Endothelial cell of umbilical vein (primary cell): ENCODE measurements at regions not wholly inside any gene's neighbourhood (a gene's known extent, or its start where the extent isn't known, plus 50 kb on each side); places are given as distances from the start of the nearest gene placed in this dataset.

Experiments
- BruUV-seq: library from RNA; stranded (reverse); fragments of 400-500 nt; replicated peaks from 2 replicates; lab custom pipeline; 2021; lab: Mats Ljungman, UMichigan
- CTCF ChIA-PET: fragments of 300-600, 350-600 bp; sonication (Branson Sonifier 250); formaldehyde crosslinking; loops from one replicate; lab custom pipeline; 2021; ENCODE audit warnings: antibody characterized with exemption, inconsistent platforms; lab: Charles Lee
- POLR2A ChIA-PET: fragments of 300-600, 350-600 bp; sonication (Branson Sonifier 250); formaldehyde crosslinking; loops from one replicate; lab custom pipeline; 2021; ENCODE audit warnings: antibody characterized with exemption, inconsistent platforms; lab: Charles Lee
- DNase-seq: peaks from one replicate; pipeline ENCODE4 v3.0.0-alpha.2; 2011; ENCODE audit warnings: low read depth, low spot score
- FAIRE-seq: peaks from 2 replicates; lab custom pipeline; 2011; peaks lifted over from hg19 to GRCh38; lab: Jason Lieb, UNC
- H2AFZ ChIP-seq: 2 replicates; pipeline ENCODE4 v1.6.0; 2012; ENCODE audit warnings: low read depth, low read length, control low read depth, inconsistent platforms
- H3K27ac ChIP-seq: 2 replicates; pipeline ENCODE4 v1.5.1; 2011; ENCODE audit warnings: low read depth, mild to moderate bottlenecking, control low read depth, low read length, moderate library complexity; ENCODE audit not compliant: insufficient read depth
- H3K27me3 ChIP-seq, 2 experiments: 2 replicates each; pipeline versions ENCODE4 v1.6.0 to v1.6.1; 2011; ENCODE audit warnings: low read length in 2 of 2, mixed read lengths in 1 of 2; ENCODE audit not compliant: control insufficient read depth in 2 of 2, insufficient read depth in 2 of 2
- H3K36me3 ChIP-seq, 2 experiments: 2 replicates in 1 of 2; 3 replicates in 1 of 2; pipeline ENCODE4 v1.5.1; 2011; ENCODE audit warnings: low read length in 2 of 2, mild to moderate bottlenecking in 1 of 2, moderate library complexity in 1 of 2; ENCODE audit not compliant: control insufficient read depth in 2 of 2, insufficient read depth in 2 of 2; ENCODE audit errors: extremely low read depth in 1 of 2
- H3K4me1 ChIP-seq: 3 replicates; pipeline ENCODE4 v1.5.1; 2011; ENCODE audit warnings: mild to moderate bottlenecking, low read length; ENCODE audit not compliant: control insufficient read depth, insufficient read depth; ENCODE audit errors: extremely low read depth
- H3K4me2 ChIP-seq: 2 replicates; pipeline ENCODE4 v1.6.1; 2011; ENCODE audit warnings: low read length, control low read depth, mixed read lengths; ENCODE audit not compliant: insufficient read depth
- H3K4me3 ChIP-seq, 3 experiments: fragments of 200-600 bp in 1 of 3; sonication (generic), shearing (Covaris generic) in 1 of 3; replicated peaks in 1 of 3; 2 replicates each; pipeline ENCODE4 v1.5.1; 2011 to 2016; ENCODE audit warnings: control low read depth in 3 of 3, low read length in 3 of 3, mild to moderate bottlenecking in 2 of 3, inconsistent platforms in 1 of 3, low read depth in 1 of 3, moderate library complexity in 1 of 3; ENCODE audit not compliant: insufficient read depth in 1 of 3
- H3K79me2 ChIP-seq: 2 replicates; pipeline ENCODE4 v1.6.0; 2012; ENCODE audit warnings: low read length, inconsistent platforms; ENCODE audit not compliant: control insufficient read depth, insufficient read depth
- H3K9ac ChIP-seq: replicated peaks from 2 replicates; pipeline ENCODE3; 2011; ENCODE audit warnings: low read length, control low read depth; ENCODE audit not compliant: insufficient read depth; ENCODE audit errors: extremely low read depth
- H3K9me1 ChIP-seq: replicated peaks from 3 replicates; pipeline ENCODE4 v1.6.0; 2011; ENCODE audit warnings: mild to moderate bottlenecking, low read length; ENCODE audit not compliant: control insufficient read depth, insufficient read depth; ENCODE audit errors: extremely low read depth
- H3K9me3 ChIP-seq: replicated peaks from 2 replicates; pipeline ENCODE4 v1.5.1; 2012; ENCODE audit warnings: low read length, inconsistent platforms; ENCODE audit not compliant: control insufficient read depth, insufficient read depth
- H4K20me1 ChIP-seq: replicated peaks from 2 replicates; pipeline ENCODE3; 2011; ENCODE audit warnings: mild to moderate bottlenecking, low read length; ENCODE audit not compliant: control insufficient read depth, insufficient read depth; ENCODE audit errors: extremely low read depth
- CTCF ChIP-seq, 2 donors: IDR thresholded peaks; 1 replicate in 1 of 2; 2 replicates in 1 of 2; pipeline ENCODE4 v1.5.1; 2011; ENCODE audit warnings: low read length in 2 of 2, mild to moderate bottlenecking in 2 of 2, moderate library complexity in 2 of 2, control low read depth in 1 of 2, inconsistent platforms in 1 of 2, low read depth in 1 of 2; ENCODE audit not compliant: insufficient read depth in 1 of 2; ENCODE audit errors: extremely low read depth in 1 of 2
- EZH2 ChIP-seq: IDR thresholded peaks from 2 replicates; pipeline ENCODE4 v1.6.1; 2012; ENCODE audit warnings: borderline replicate concordance, low read depth, mild to moderate bottlenecking, moderate library complexity, low read length, inconsistent platforms; ENCODE audit not compliant: severe bottlenecking
- FOS ChIP-seq: IDR thresholded peaks from 2 replicates; pipeline ENCODE4 v1.6.1; 2011; ENCODE audit warnings: mild to moderate bottlenecking, low read length, moderate library complexity, borderline replicate concordance; ENCODE audit not compliant: insufficient read depth
- GATA2 ChIP-seq: IDR thresholded peaks from 2 replicates; pipeline ENCODE4 v1.7.0; 2011; ENCODE audit warnings: low read depth, mild to moderate bottlenecking, moderate library complexity, mixed read lengths, low read length; ENCODE audit not compliant: insufficient read length, insufficient read depth
- JUN ChIP-seq: IDR thresholded peaks from 2 replicates; pipeline ENCODE4 v1.6.1; 2011; ENCODE audit warnings: borderline replicate concordance, low read depth; ENCODE audit not compliant: insufficient read length, insufficient read depth
- MAX ChIP-seq: IDR thresholded peaks from 2 replicates; pipeline ENCODE4 v1.6.1; 2011; ENCODE audit not compliant: insufficient read depth, insufficient read length
- MYC ChIP-seq: IDR thresholded peaks from one replicate; pipeline ENCODE4 v1.6.1; 2011; ENCODE audit warnings: mild to moderate bottlenecking, low read depth, low read length
- POLR2A ChIP-seq: IDR thresholded peaks from 2 replicates; pipeline ENCODE4 v1.6.1; 2012; ENCODE audit warnings: low read depth, mild to moderate bottlenecking, control low read depth, low read length
- POLR2AphosphoS5 ChIP-seq: IDR thresholded peaks from 2 replicates; pipeline ENCODE4 v1.6.1; 2012; ENCODE audit warnings: low read depth, mild to moderate bottlenecking, control low read depth, low read length, moderate library complexity; ENCODE audit not compliant: insufficient read depth
- dilution Hi-C: fragments of 300-500 bp; cut with MboI; formaldehyde crosslinking; loops from one replicate; pipeline ENCODE4 v1.15.0; 2019; ENCODE audit warnings: low sequenced_read_pairs; ENCODE audit not compliant: extremely low pct_ligation_motif_present
- intact Hi-C: fragments of 100-400 bp; cut with micrococcal nuclease; formaldehyde crosslinking; loops from one replicate; pipeline ENCODE4 v1.10.0; 2022

- H3K4me3 ChIP-seq, result no peak overlapping the region
- ChIA-PET CTCF (no interaction called here), POLR2A (no interaction called here)
- no peaks in the 10 kb centered on the region for H3K27me3 ChIP-seq
- BruUV-seq, result no TSS peak
- H4K20me1 ChIP-seq, result no peaks in the 10 kb centered on the region
- dilution Hi-C loops, result no loop called here
- DNase-seq, result no peak
- H2AFZ ChIP-seq, result no peak overlapping the region
- no peak for FAIRE-seq
- TF ChIP-seq POLR2AphosphoS5, result no peak
- TF ChIP-seq EZH2, result no peak
- no peak for TF ChIP-seq CTCF (IDR thresholded peaks at IDR 0.05; ENCODE audit: extremely low read depth in 1 of 2, insufficient read depth in 1 of 2, low read depth in 1 of 2, low read length in 2 of 2)
- TF ChIP-seq MAX, result no peak
- no peak for TF ChIP-seq MYC
- TF ChIP-seq FOS, result no peak
- TF ChIP-seq JUN, result no peak
- TF ChIP-seq POLR2A, result no peak
- TF ChIP-seq GATA2, result no peak
- H3K79me2 ChIP-seq, result no peaks in the 10 kb centered on the region
- peaks cover under 1% of the 10 kb centered on the region for H3K9me3 ChIP-seq
- H3K9ac ChIP-seq, result no peak overlapping the region
- H3K4me1 ChIP-seq, result no peaks in the 10 kb centered on the region
- no peaks in the 10 kb centered on the region for H3K9me1 ChIP-seq
- no peak overlapping the region for H3K27ac ChIP-seq
- no peak overlapping the region for H3K4me2 ChIP-seq
- H3K36me3 ChIP-seq, result no peaks in the 10 kb centered on the region
- intact Hi-C loops, result no loop called here
Measured at GRCh38 chr14:48744202-48744601, 842.0 kb downstream of the RPS29 start.
